Embryonic facial prominence (tissue), 1 donor: ENCODE measurements at regions not wholly inside any gene's neighbourhood (a gene's known extent, or its start where the extent isn't known, plus 50 kb on each side); places are given as distances from the start of the nearest gene placed in this dataset.
"Not testable (repeated sequence)": the region's sequence is repeated elsewhere in the genome, so short reads cannot be mapped to it uniquely, and the experiment has no call there.

ENCODE experiments used
- DNase-seq: peaks from one replicate; pipeline ENCODE4 v3.0.0-alpha.2; 2016; ENCODE audit errors: extremely low spot score

- not testable (repeated sequence) for DNase-seq
Observed at GRCh38 chr11:90582999-90583398, 360.1 kb upstream of the CHORDC1 start.

- DNase-seq, result no peak
Observed at GRCh38 chr11:90564531-90564930, 341.7 kb upstream of the CHORDC1 start.

- DNase-seq, result no peak
Observed at GRCh38 chr11:90558328-90558865, 335.5 kb upstream of the CHORDC1 start.

- DNase-seq, result no peak
Observed at GRCh38 chr11:90556606-90557005, 333.8 kb upstream of the CHORDC1 start.

GRCh38 chr11:90556026-90556425 is 333.2 kb upstream of the CHORDC1 start:
- DNase-seq, result no peak

GRCh38 chr11:90555477-90555876 is 332.6 kb upstream of the CHORDC1 start:
- DNase-seq, result no peak

GRCh38 chr11:90542092-90542491 is 319.2 kb upstream of the CHORDC1 start:
- no peak for DNase-seq

GRCh38 chr11:90536301-90536700 is 313.5 kb upstream of the CHORDC1 start:
- no peak for DNase-seq

- DNase-seq, result no peak
Observed at GRCh38 chr11:90532125-90532524, 309.3 kb upstream of the CHORDC1 start.

GRCh38 chr11:90531001-90531400 is 308.2 kb upstream of the CHORDC1 start:
- no peak for DNase-seq

- no peak for DNase-seq
Observed at GRCh38 chr11:90525962-90526361, 303.1 kb upstream of the CHORDC1 start.

GRCh38 chr11:90512846-90513245 is 290.0 kb upstream of the CHORDC1 start:
- DNase-seq, result no peak

GRCh38 chr11:90510839-90511238 is 288.0 kb upstream of the CHORDC1 start:
- no peak for DNase-seq

GRCh38 chr11:90500922-90501568 is 278.2 kb upstream of the CHORDC1 start:
- DNase-seq, result no peak

GRCh38 chr11:90496722-90497121 is 273.9 kb upstream of the CHORDC1 start:
- no peak for DNase-seq

GRCh38 chr11:90493379-90493778 is 270.5 kb upstream of the CHORDC1 start:
- no peak for DNase-seq

GRCh38 chr11:90491466-90491865 is 268.6 kb upstream of the CHORDC1 start:
- no peak for DNase-seq

- DNase-seq, result no peak
Observed at GRCh38 chr11:90476442-90477007, 253.7 kb upstream of the CHORDC1 start.

GRCh38 chr11:90468923-90469322 is 246.1 kb upstream of the CHORDC1 start:
- no peak for DNase-seq

- DNase-seq, result no peak
Observed at GRCh38 chr11:90465553-90465952, 242.7 kb upstream of the CHORDC1 start.

GRCh38 chr11:90455347-90455920 is 232.6 kb upstream of the CHORDC1 start:
- not testable (repeated sequence) for DNase-seq

- no peak for DNase-seq
Observed at GRCh38 chr11:90453525-90453924, 230.7 kb upstream of the CHORDC1 start.

- no peak for DNase-seq
Observed at GRCh38 chr11:90449606-90450005, 226.8 kb upstream of the CHORDC1 start.
